T-helper 1 cell treated with Interleukin-12 subunit alpha and Interleukin-12 subunit beta and Interleukin-4 antibody, amounts not matched to agents 30 ng/mL and 1 ng/mL, for 36 hours (primary cell): ENCODE measurements at regions not wholly inside any gene's neighbourhood (a gene's known extent, or its start where the extent isn't known, plus 50 kb on each side); places are given as distances from the start of the nearest gene placed in this dataset.

Experiments
- intact Hi-C: fragments of 100-400 bp; cut with micrococcal nuclease; formaldehyde crosslinking; loops from one replicate; pipeline ENCODE4 v1.15.1; 2024

GRCh38 chr11:123304828-123305466 lies 109.9 kb upstream of the CLMP start:
- intact Hi-C loops = no loop called here

- intact Hi-C loops = loop anchor here (1.0 to 2.0 kb wide), 4 partner anchors 89 to 277 kb away; partner anchors contain the start of genes GRAMD1B and HSPA8
These were observed 108.9 kb upstream of the CLMP start for GRCh38 chr11:123303924-123304323.

- intact Hi-C loops = loop anchor here (1.0 to 2.0 kb wide), 6 partner anchors 80 to 278 kb away; partner anchors contain the start of genes GRAMD1B and HSPA8
These were observed 107.7 kb upstream of the CLMP start for GRCh38 chr11:123302751-123303195.

GRCh38 chr11:123301696-123302400 lies 106.8 kb upstream of the CLMP start:
- intact Hi-C loops = loop anchor here (1.0 to 2.0 kb wide), 10 partner anchors 56 to 279 kb away; partner anchors contain the start of genes GRAMD1B and HSPA8

- intact Hi-C loops = loop anchor here (1.0 kb wide), 5 partner anchors 57 to 254 kb away; no protein-coding TSS in a partner anchor
These were observed 106.1 kb upstream of the CLMP start for GRCh38 chr11:123301013-123301591.

GRCh38 chr11:123299721-123300120 lies 104.7 kb upstream of the CLMP start:
- intact Hi-C loops = no loop called here

- intact Hi-C loops = no loop called here
These were observed 103.7 kb upstream of the CLMP start for GRCh38 chr11:123298488-123299447.

GRCh38 chr11:123292647-123293046 lies 97.6 kb upstream of the CLMP start:
- intact Hi-C loops = no loop called here

- intact Hi-C loops = no loop called here
These were observed 96.3 kb upstream of the CLMP start for GRCh38 chr11:123291201-123291869.

- intact Hi-C loops = no loop called here
These were observed 91.7 kb upstream of the CLMP start for GRCh38 chr11:123286761-123287160.

- intact Hi-C loops = no loop called here
These were observed 91.2 kb upstream of the CLMP start for GRCh38 chr11:123286255-123286654.

GRCh38 chr11:123284454-123284853 lies 89.4 kb upstream of the CLMP start:
- intact Hi-C loops = no loop called here

- intact Hi-C loops = no loop called here
These were observed 87.5 kb upstream of the CLMP start for GRCh38 chr11:123282597-123282996.

- intact Hi-C loops = no loop called here
These were observed 78.6 kb upstream of the CLMP start for GRCh38 chr11:123273616-123274015.

GRCh38 chr11:123272565-123272964 lies 77.5 kb upstream of the CLMP start:
- intact Hi-C loops = no loop called here

GRCh38 chr11:123268156-123268555 lies 73.1 kb upstream of the CLMP start:
- intact Hi-C loops = no loop called here

- intact Hi-C loops = no loop called here
These were observed 70.9 kb upstream of the CLMP start for GRCh38 chr11:123265951-123266350.

GRCh38 chr11:123264431-123264780 lies 69.4 kb upstream of the CLMP start:
- intact Hi-C loops = loop anchor here (5.0 kb wide), 1 partner anchor 213 kb away; no protein-coding TSS in a partner anchor

- intact Hi-C loops = loop anchor here (1.0 to 5.0 kb wide), 2 partner anchors 150 to 216 kb away; no protein-coding TSS in a partner anchor
These were observed 66.5 kb upstream of the CLMP start for GRCh38 chr11:123261345-123262106.
